ENCODE measurements at regions not wholly inside any gene's neighbourhood (a gene's known extent, or its start where the extent isn't known, plus 50 kb on each side); places are given as distances from the start of the nearest gene placed in this dataset.

GRCh38 chr19:28176193-28176592 is 1036.8 kb downstream of the UQCRFS1 start:
- DNase-seq (ENCODE audit: extremely low read depth, low read depth), result no peak
- TF ChIP-seq CTCF (IDR thresholded peaks at IDR 0.05; ENCODE audit: low read depth, low read length, missing control alignments), result no peak
- no peak overlapping the region for H3K4me3 ChIP-seq (replicated peaks; ENCODE audit: low read depth, low read length)

- no peak for TF ChIP-seq CTCF (IDR thresholded peaks at IDR 0.05; ENCODE audit: low read depth, low read length, missing control alignments)
- no peak overlapping the region for H3K4me3 ChIP-seq (replicated peaks; ENCODE audit: low read depth, low read length)
- DNase-seq (ENCODE audit: extremely low read depth, low read depth), result no peak
Observed at GRCh38 chr19:28171983-28172382, 1041.0 kb downstream of the UQCRFS1 start.

- no peak for DNase-seq (ENCODE audit: extremely low read depth, low read depth)
- no peak overlapping the region for H3K4me3 ChIP-seq (replicated peaks; ENCODE audit: low read depth, low read length)
- no peak for TF ChIP-seq CTCF (IDR thresholded peaks at IDR 0.05; ENCODE audit: low read depth, low read length, missing control alignments)
Observed at GRCh38 chr19:28170066-28170465, 1042.9 kb downstream of the UQCRFS1 start.

- DNase-seq (ENCODE audit: extremely low read depth, low read depth), result no peak
- no peak overlapping the region for H3K4me3 ChIP-seq (replicated peaks; ENCODE audit: low read depth, low read length)
- no peak for TF ChIP-seq CTCF (IDR thresholded peaks at IDR 0.05; ENCODE audit: low read depth, low read length, missing control alignments)
Observed at GRCh38 chr19:28169168-28169887, 1043.6 kb downstream of the UQCRFS1 start.

- no peak for TF ChIP-seq CTCF (IDR thresholded peaks at IDR 0.05; ENCODE audit: low read depth, low read length, missing control alignments)
- H3K4me3 ChIP-seq (replicated peaks; ENCODE audit: low read depth, low read length), result no peak overlapping the region
- DNase-seq (ENCODE audit: extremely low read depth, low read depth), result no peak
Observed at GRCh38 chr19:28168557-28168956, 1044.4 kb downstream of the UQCRFS1 start.

- H3K4me3 ChIP-seq (replicated peaks; ENCODE audit: low read depth, low read length), result no peak overlapping the region
- no peak for DNase-seq (ENCODE audit: extremely low read depth, low read depth)
- TF ChIP-seq CTCF (IDR thresholded peaks at IDR 0.05; ENCODE audit: low read depth, low read length, missing control alignments), result no peak
Observed at GRCh38 chr19:28166025-28166424, 1046.9 kb downstream of the UQCRFS1 start.

GRCh38 chr19:28164214-28164613 is 1048.7 kb downstream of the UQCRFS1 start:
- DNase-seq (ENCODE audit: extremely low read depth, low read depth), result no peak
- H3K4me3 ChIP-seq (replicated peaks; ENCODE audit: low read depth, low read length), result no peak overlapping the region
- no peak for TF ChIP-seq CTCF (IDR thresholded peaks at IDR 0.05; ENCODE audit: low read depth, low read length, missing control alignments)
